Loucy (cell line): ENCODE measurements at regions not wholly inside any gene's neighbourhood (a gene's known extent, or its start where the extent isn't known, plus 50 kb on each side); places are given as distances from the start of the nearest gene placed in this dataset.

Source experiments
- H2AFZ ChIP-seq: fragments of 200-600 bp; sonication (generic); 2 replicates; pipeline ENCODE4 v1.6.0; 2016; ENCODE audit warnings: antibody characterized with exemption, mild to moderate bottlenecking, low read length, moderate library complexity
- H3F3A ChIP-seq: fragments of 200-600 bp; 2 replicates; pipeline ENCODE4 v1.6.0; 2016; ENCODE audit warnings: antibody characterized with exemption, low read depth, mild to moderate bottlenecking
- H3K27me3 ChIP-seq: fragments of 200-600 bp; sonication (generic); 2 replicates; pipeline ENCODE4 v1.6.1; 2014; ENCODE audit warnings: low read length, mild to moderate bottlenecking; ENCODE audit not compliant: insufficient read depth, poor library complexity, severe bottlenecking
- H3K36me3 ChIP-seq: fragments of 200-600 bp; sonication (generic); 2 replicates; pipeline ENCODE4 v1.6.1; 2016; ENCODE audit warnings: low read length; ENCODE audit not compliant: insufficient read depth
- H3K4me1 ChIP-seq: fragments of 200-600 bp; sonication (generic); 2 replicates; pipeline ENCODE4 v1.5.1; 2014; ENCODE audit warnings: low read length, mild to moderate bottlenecking; ENCODE audit not compliant: insufficient read depth, poor library complexity, severe bottlenecking
- H3K4me2 ChIP-seq: fragments of 200-600 bp; sonication (generic); 2 replicates; pipeline ENCODE4 v1.6.0; 2014; ENCODE audit warnings: antibody characterized with exemption, low read length, low read depth, mild to moderate bottlenecking; ENCODE audit not compliant: poor library complexity, severe bottlenecking
- H3K4me3 ChIP-seq: fragments of 200-600 bp; sonication (generic); 2 replicates; pipeline ENCODE4 v1.5.1; 2014; ENCODE audit warnings: low read length, mild to moderate bottlenecking, mixed read lengths; ENCODE audit not compliant: poor library complexity, severe bottlenecking
- H3K79me2 ChIP-seq: fragments of 200-600 bp; sonication (generic); 2 replicates; pipeline ENCODE4 v1.6.1; 2014; ENCODE audit warnings: low read length; ENCODE audit not compliant: insufficient read depth
- H3K9ac ChIP-seq: fragments of 200-600 bp; sonication (generic); 2 replicates; pipeline ENCODE4 v1.6.0; 2014; ENCODE audit warnings: mild to moderate bottlenecking, low read depth, low read length, moderate library complexity; ENCODE audit not compliant: poor library complexity, severe bottlenecking
- H3K9me2 ChIP-seq: fragments of 200-600 bp; sonication (generic); replicated peaks from 2 replicates; pipeline ENCODE4 v1.6.1; 2016; ENCODE audit warnings: low read depth, low read length, mixed read lengths
- H3K9me3 ChIP-seq: fragments of 200-600 bp; sonication (generic); 2 replicates; pipeline ENCODE4 v1.6.1; 2014; ENCODE audit warnings: mild to moderate bottlenecking, antibody characterized with exemption, low read length, low read depth; ENCODE audit not compliant: insufficient read depth
- H4K20me1 ChIP-seq: fragments of 200-600 bp; sonication (generic); 2 replicates; pipeline ENCODE4 v1.6.0; 2014; ENCODE audit warnings: antibody characterized with exemption, low read length, mild to moderate bottlenecking; ENCODE audit not compliant: insufficient read depth, poor library complexity, severe bottlenecking
- EZH2phosphoT487 ChIP-seq: fragments of 200-600 bp; IDR thresholded peaks from 2 replicates; pipeline ENCODE4 v1.6.1; 2018; ENCODE audit warnings: antibody characterized with exemption, mild to moderate bottlenecking, moderate library complexity, borderline replicate concordance
- TF ChIP-seq, protein P1 (sequence below): fragments of 200-600 bp; sonication (generic); conservative IDR thresholded peaks from 2 replicates; pipeline ENCODE4 v1.5.1; 2014; ENCODE audit warnings: mild to moderate bottlenecking, antibody characterized with exemption, low read length

DNA sequence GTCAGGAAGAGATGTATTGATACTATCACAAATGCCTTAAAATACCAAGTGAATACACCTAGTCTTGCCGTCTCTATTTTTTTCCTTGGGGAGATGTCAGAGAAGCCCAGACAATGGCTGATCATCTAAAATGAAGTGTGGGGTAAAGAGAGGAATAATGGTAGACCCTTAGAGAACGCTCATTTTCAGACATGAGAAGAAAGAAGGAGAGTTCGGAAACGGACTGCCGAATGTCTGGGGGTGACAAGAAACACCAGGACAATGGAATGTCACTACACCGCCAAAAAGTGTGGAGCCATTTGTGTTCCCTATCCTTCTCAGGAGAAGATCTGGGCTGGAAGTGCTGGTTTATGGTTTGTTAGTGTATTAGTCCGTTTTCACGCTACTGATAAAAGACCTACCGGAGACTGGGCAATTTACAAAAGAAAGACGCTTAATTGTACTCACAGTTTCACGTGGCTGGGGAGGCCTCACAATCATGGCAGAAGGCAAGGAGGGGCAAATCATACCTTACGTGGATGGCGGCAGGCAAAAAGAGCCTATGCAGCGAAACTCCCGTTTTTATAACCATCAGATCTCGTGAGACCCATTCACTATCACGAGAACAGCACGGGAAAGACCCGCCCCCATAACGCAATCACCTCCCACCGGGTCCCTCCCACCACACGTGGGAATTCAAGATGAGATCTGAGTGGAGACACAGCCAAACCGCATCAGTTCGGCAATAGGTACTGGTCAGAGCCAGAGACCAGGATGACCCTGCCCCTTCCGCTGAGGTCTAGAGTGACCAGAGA, 743.7 kb downstream of the GALR1 start:
- no peak overlapping the region for H3K4me3 ChIP-seq
- TF ChIP-seq, protein P1, sequence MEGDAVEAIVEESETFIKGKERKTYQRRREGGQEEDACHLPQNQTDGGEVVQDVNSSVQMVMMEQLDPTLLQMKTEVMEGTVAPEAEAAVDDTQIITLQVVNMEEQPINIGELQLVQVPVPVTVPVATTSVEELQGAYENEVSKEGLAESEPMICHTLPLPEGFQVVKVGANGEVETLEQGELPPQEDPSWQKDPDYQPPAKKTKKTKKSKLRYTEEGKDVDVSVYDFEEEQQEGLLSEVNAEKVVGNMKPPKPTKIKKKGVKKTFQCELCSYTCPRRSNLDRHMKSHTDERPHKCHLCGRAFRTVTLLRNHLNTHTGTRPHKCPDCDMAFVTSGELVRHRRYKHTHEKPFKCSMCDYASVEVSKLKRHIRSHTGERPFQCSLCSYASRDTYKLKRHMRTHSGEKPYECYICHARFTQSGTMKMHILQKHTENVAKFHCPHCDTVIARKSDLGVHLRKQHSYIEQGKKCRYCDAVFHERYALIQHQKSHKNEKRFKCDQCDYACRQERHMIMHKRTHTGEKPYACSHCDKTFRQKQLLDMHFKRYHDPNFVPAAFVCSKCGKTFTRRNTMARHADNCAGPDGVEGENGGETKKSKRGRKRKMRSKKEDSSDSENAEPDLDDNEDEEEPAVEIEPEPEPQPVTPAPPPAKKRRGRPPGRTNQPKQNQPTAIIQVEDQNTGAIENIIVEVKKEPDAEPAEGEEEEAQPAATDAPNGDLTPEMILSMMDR: no peak
- TF ChIP-seq EZH2phosphoT487: no peak
- peaks cover 3% of the 10 kb centered on the region; the same call in 1 of the 2 replicates for H3K9me3 ChIP-seq
- H3K36me3 ChIP-seq: no peaks in the 10 kb centered on the region
- H3K9me2 ChIP-seq: no peaks in the 10 kb centered on the region
- no peak overlapping the region for H2AFZ ChIP-seq
- H3K9ac ChIP-seq: no peak overlapping the region
- no peaks in the 10 kb centered on the region for H3K27me3 ChIP-seq
- H3F3A ChIP-seq: no peaks in the 10 kb centered on the region
- H3K79me2 ChIP-seq: no peaks in the 10 kb centered on the region
- no peaks in the 10 kb centered on the region for H3K4me1 ChIP-seq
- H4K20me1 ChIP-seq: no peaks in the 10 kb centered on the region
- no peak overlapping the region for H3K4me2 ChIP-seq

DNA sequence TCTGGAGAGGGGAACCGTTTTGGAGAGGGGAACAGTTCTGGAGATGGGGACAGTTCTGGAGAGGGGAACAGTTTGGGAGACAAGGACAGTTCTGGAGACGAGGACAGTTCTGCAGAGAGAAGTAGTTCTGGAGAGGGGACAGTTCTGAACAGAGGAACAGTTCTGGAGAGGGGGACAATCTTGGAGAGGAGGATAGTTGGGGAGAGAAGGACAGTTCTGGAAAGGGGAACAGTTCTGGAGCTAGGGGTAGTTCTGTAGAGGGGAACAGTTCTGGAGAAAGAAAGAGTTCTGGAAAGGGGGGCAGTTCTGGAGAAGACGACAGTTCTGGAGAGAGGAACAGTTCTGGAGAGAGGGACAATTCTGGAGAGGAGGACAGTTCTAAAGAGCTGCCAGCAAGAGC, 745.9 kb downstream of the GALR1 start:
- H3F3A ChIP-seq: no peaks in the 10 kb centered on the region
- no peaks in the 10 kb centered on the region for H3K4me1 ChIP-seq
- H3K9me2 ChIP-seq: no peaks in the 10 kb centered on the region
- no peaks in the 10 kb centered on the region for H3K36me3 ChIP-seq
- H3K27me3 ChIP-seq: no peaks in the 10 kb centered on the region
- no peak overlapping the region for H2AFZ ChIP-seq
- TF ChIP-seq, protein P1: no peak
- no peak for TF ChIP-seq EZH2phosphoT487
- no peak overlapping the region for H3K9ac ChIP-seq
- H3K4me2 ChIP-seq: no peak overlapping the region
- no peak overlapping the region for H3K4me3 ChIP-seq
- no peaks in the 10 kb centered on the region for H3K79me2 ChIP-seq
- H3K9me3 ChIP-seq: peaks cover 3% of the 10 kb centered on the region; the same call in 1 of the 2 replicates
- H4K20me1 ChIP-seq: no peaks in the 10 kb centered on the region

DNA sequence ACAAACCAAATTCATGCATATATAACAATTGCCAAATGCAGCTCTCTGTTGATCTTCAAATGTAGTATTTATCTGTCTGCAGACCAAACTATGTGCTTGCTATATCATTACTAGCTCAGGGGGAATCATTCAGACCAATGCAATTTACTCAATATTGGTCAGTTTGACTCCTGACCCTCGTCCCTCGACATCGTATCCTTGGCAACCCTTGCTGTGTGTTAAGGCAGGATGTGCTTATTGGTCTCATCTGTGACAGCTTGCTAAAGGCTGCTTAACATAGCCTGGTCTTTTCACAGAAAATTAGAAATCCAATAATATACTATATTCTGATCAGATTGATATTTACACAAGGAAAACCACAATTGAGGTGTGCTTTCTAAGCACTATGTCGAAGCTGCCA, 747.1 kb downstream of the GALR1 start:
- H3K79me2 ChIP-seq: no peaks in the 10 kb centered on the region
- H2AFZ ChIP-seq: no peak overlapping the region
- no peaks in the 10 kb centered on the region for H3F3A ChIP-seq
- peaks cover 3% of the 10 kb centered on the region; the same call in 1 of the 2 replicates for H3K9me3 ChIP-seq
- no peak overlapping the region for H3K4me3 ChIP-seq
- TF ChIP-seq, protein P1: no peak
- H3K4me2 ChIP-seq: no peak overlapping the region
- no peaks in the 10 kb centered on the region for H3K36me3 ChIP-seq
- H4K20me1 ChIP-seq: no peaks in the 10 kb centered on the region
- H3K4me1 ChIP-seq: no peaks in the 10 kb centered on the region
- no peaks in the 10 kb centered on the region for H3K9me2 ChIP-seq
- H3K9ac ChIP-seq: no peak overlapping the region
- H3K27me3 ChIP-seq: no peaks in the 10 kb centered on the region
